ENCODE measurements at regions not wholly inside any gene's neighbourhood (a gene's known extent, or its start where the extent isn't known, plus 50 kb on each side); places are given as distances from the start of the nearest gene placed in this dataset.

DNA sequence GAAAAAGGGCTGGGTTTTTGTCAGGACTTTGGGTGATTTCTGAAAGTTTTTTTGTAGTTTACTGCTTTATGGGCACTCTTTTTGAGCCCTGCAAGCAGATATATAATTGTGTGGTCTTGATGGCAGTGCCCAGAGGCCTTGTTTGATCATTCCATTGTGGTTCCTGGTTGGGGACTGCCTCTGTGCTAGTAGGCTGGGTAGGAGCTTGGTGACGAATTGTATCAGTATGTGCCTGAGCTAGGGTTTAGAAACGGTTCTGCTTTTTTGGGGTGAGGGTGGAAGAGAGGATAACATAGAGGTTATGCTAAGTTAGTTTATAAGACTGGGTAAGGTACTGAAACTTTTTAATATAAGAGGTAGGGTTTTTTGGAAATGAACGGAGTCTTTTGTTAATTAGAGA lies 139.7 kb upstream of the ETV3 start:
- no peak for TF ChIP-seq EZH2phosphoT487 (IDR thresholded peaks at IDR 0.05; ENCODE audit: low read depth)
- TF ChIP-seq, protein P1, sequence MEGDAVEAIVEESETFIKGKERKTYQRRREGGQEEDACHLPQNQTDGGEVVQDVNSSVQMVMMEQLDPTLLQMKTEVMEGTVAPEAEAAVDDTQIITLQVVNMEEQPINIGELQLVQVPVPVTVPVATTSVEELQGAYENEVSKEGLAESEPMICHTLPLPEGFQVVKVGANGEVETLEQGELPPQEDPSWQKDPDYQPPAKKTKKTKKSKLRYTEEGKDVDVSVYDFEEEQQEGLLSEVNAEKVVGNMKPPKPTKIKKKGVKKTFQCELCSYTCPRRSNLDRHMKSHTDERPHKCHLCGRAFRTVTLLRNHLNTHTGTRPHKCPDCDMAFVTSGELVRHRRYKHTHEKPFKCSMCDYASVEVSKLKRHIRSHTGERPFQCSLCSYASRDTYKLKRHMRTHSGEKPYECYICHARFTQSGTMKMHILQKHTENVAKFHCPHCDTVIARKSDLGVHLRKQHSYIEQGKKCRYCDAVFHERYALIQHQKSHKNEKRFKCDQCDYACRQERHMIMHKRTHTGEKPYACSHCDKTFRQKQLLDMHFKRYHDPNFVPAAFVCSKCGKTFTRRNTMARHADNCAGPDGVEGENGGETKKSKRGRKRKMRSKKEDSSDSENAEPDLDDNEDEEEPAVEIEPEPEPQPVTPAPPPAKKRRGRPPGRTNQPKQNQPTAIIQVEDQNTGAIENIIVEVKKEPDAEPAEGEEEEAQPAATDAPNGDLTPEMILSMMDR (IDR thresholded peaks at IDR 0.05; ENCODE audit: low read depth, low read length) = no peak

Data from OCI-LY3 (cell line).